GM12878 (cell line): ENCODE measurements at regions not wholly inside any gene's neighbourhood (a gene's known extent, or its start where the extent isn't known, plus 50 kb on each side); places are given as distances from the start of the nearest gene placed in this dataset.

ENCODE experiments used
- ATAC-seq: fragments of 200-7000 bp; cut with Tn5 transposase; 3 replicates; pipeline ENCODE4 v1.9.1; 2020; ENCODE audit warnings: mild to moderate bottlenecking, moderate library complexity
- BruUV-seq: library from RNA; stranded (reverse); fragments of 400-500 nt; replicated peaks from 2 replicates; lab custom pipeline; 2021; lab: Mats Ljungman, UMichigan
- CTCF ChIA-PET: fragments of 300-600 bp; sonication (Branson Sonifier 250); formaldehyde crosslinking; extraction: SDS; loops from one replicate; lab custom pipeline; 2021; ENCODE audit warnings: inconsistent platforms; lab: Yijun Ruan, JAX
- POLR2A ChIA-PET: fragments of 350-600 bp; formaldehyde crosslinking; extraction: SDS; loops from one replicate; lab custom pipeline; 2021; ENCODE audit warnings: inconsistent platforms; lab: Charles Lee
- RAD21 ChIA-PET: fragments of 300-600 bp; sonication (Branson Sonifier 250); formaldehyde crosslinking; loops from one replicate; lab custom pipeline; 2023; ENCODE audit warnings: antibody characterized with exemption; ENCODE audit not compliant: unreplicated experiment; lab: Charles Lee
- SMC1A ChIA-PET: fragments of 300-600 bp; sonication (Branson Sonifier 250); formaldehyde crosslinking; loops from one replicate; lab custom pipeline; 2023; ENCODE audit not compliant: unreplicated experiment, uncharacterized antibody; lab: Charles Lee
- DNase-seq: peaks from one replicate; pipeline ENCODE4 v3.0.0-alpha.2; 2011; ENCODE audit warnings: low read depth, low spot score
- FAIRE-seq: peaks from 3 replicates; lab custom pipeline; 2011; peaks lifted over from hg19 to GRCh38; lab: Jason Lieb, UNC
- H2AFZ ChIP-seq: 2 replicates; pipeline ENCODE4 v1.6.0; 2011; ENCODE audit warnings: low read depth, low read length, control low read depth; ENCODE audit not compliant: control insufficient read depth
- H3K27ac ChIP-seq: 2 replicates; pipeline ENCODE4 v1.5.1; 2011; ENCODE audit warnings: control low read depth; ENCODE audit not compliant: control insufficient read depth, insufficient read depth
- H3K27me3 ChIP-seq, 2 experiments: replicated peaks in 1 of 2; 2 replicates each; pipeline versions ENCODE4 v1.6.0 to v1.6.1; 2011; ENCODE audit warnings: low read length in 1 of 2; ENCODE audit not compliant: control insufficient read depth in 2 of 2, insufficient read depth in 2 of 2
- H3K36me3 ChIP-seq, 2 experiments: 2 replicates each; pipeline ENCODE4 v1.5.1; 2011; ENCODE audit warnings: low read length in 1 of 2; ENCODE audit not compliant: control insufficient read depth in 2 of 2, insufficient read depth in 2 of 2
- H3K4me1 ChIP-seq: 2 replicates; pipeline ENCODE4 v1.6.1; 2011; ENCODE audit warnings: mild to moderate bottlenecking, low read length, moderate library complexity, mixed read lengths; ENCODE audit not compliant: control insufficient read depth, insufficient read depth
- H3K4me2 ChIP-seq: 2 replicates; pipeline ENCODE4 v1.6.0; 2011; ENCODE audit warnings: control low read depth; ENCODE audit not compliant: control insufficient read depth, insufficient read depth
- H3K4me3 ChIP-seq: fragments of 200-600 bp; sonication (generic); 2 replicates; pipeline ENCODE4 v1.5.1; 2016
- H3K79me2 ChIP-seq: 2 replicates; pipeline ENCODE4 v1.6.0; 2011; ENCODE audit warnings: low read length; ENCODE audit not compliant: control insufficient read depth, insufficient read depth
- H3K9ac ChIP-seq: 2 replicates; pipeline ENCODE4 v1.8.0; 2011; ENCODE audit warnings: low read length, control low read depth, mixed read lengths; ENCODE audit not compliant: control insufficient read depth, insufficient read depth
- H3K9me3 ChIP-seq: replicated peaks from 3 replicates; pipeline ENCODE4 v1.5.1; 2011; ENCODE audit warnings: mild to moderate bottlenecking, low read length; ENCODE audit not compliant: control insufficient read depth, insufficient read depth
- H4K20me1 ChIP-seq: 2 replicates; pipeline ENCODE4 v1.6.0; 2011; ENCODE audit not compliant: control insufficient read depth, insufficient read depth
- CEBPZ ChIP-seq: fragments of 150-350 bp; IDR thresholded peaks from 2 replicates; pipeline ENCODE4 v1.6.1; 2016; ENCODE audit warnings: low read depth, low read length
- CREB1 ChIP-seq: IDR thresholded peaks from 2 replicates; pipeline ENCODE4 v1.6.1; 2012; ENCODE audit warnings: low read depth, mild to moderate bottlenecking, inconsistent platforms
- NFXL1 ChIP-seq: fragments of 450-650 bp; IDR thresholded peaks from 2 replicates; pipeline ENCODE4 v1.6.1; 2017; ENCODE audit warnings: antibody characterized with exemption, mild to moderate bottlenecking, borderline replicate concordance
- RUNX3 ChIP-seq: IDR thresholded peaks from 2 replicates; pipeline ENCODE4 v1.6.1; 2012; ENCODE audit warnings: low read length, inconsistent platforms
- SKIL ChIP-seq: fragments of 450-650 bp; IDR thresholded peaks from 2 replicates; pipeline ENCODE4 v1.6.1; 2017; ENCODE audit warnings: mild to moderate bottlenecking, low read depth, inconsistent platforms; ENCODE audit not compliant: poor library complexity, severe bottlenecking
- WGBS: methylation state at CpG from one replicate; pipeline ENCODE4 v1.1.6; 2016; ENCODE audit warnings: low lambda C conversion rate; ENCODE audit not compliant: insufficient replicate concordance, insufficient coverage; ENCODE audit errors: missing lambda C conversion rate; 5-methylcytosine and 5-hydroxymethylcytosine counted together
- in situ Hi-C: fragments of 300-500 bp; cut with MboI; formaldehyde crosslinking; loops from 9 replicates; pipeline ENCODE4 v1.14.3; 2018; ENCODE audit warnings: mixed read lengths
- intact Hi-C: fragments of 100-400 bp; cut with micrococcal nuclease; formaldehyde crosslinking; loops from one replicate; pipeline ENCODE4 v1.14.2; 2022; ENCODE audit not compliant: unreplicated experiment

- Histone ChIP-seq H3K9ac (no peak overlapping the region), H2AFZ (no peak overlapping the region), H3K9me3 (no peaks in the 10 kb centered on the region; the same call in 2 of the 3 replicates), H3K79me2 (no peaks in the 10 kb centered on the region), H3K27me3 (no peaks in the 10 kb centered on the region), H4K20me1 (no peaks in the 10 kb centered on the region), H3K4me1 (peaks cover 35% of the 10 kb centered on the region), H3K4me3 (no peak overlapping the region), H3K27ac (no peak overlapping the region), H3K4me2 (no peak overlapping the region), H3K36me3 (no peaks in the 10 kb centered on the region)
- in situ Hi-C loops (no loop called here), intact Hi-C loops (no loop called here)
- DNase-seq (no peak), ATAC-seq (no peak), FAIRE-seq (no peak)
- ChIA-PET SMC1A (interaction anchor here (0.5 to 1.0 kb wide), 6 partner anchors 12 to 617 kb away, joined by 3 to 4 read pairs (median 3); no protein-coding TSS in a partner anchor), CTCF (interaction anchor here (2.4 kb wide), 1 partner anchor 11 kb away, joined by 7 read pairs; no protein-coding TSS in a partner anchor), RAD21 (interaction anchor here (0.7 kb wide), 1 partner anchor 258 kb away, joined by 3 read pairs; no protein-coding TSS in a partner anchor), POLR2A (interaction anchor here (0.6 kb wide), 2 partner anchors 120 to 347 kb away, joined by 3 read pairs; no protein-coding TSS in a partner anchor)
- WGBS: 49% methylated on average over 3 of the region's 3 CpGs
- TF ChIP-seq CREB1 (no peak), CEBPZ (no peak), SKIL (no peak), RUNX3 (peak; percentile 29; the same call in 1 of the 2 replicates), NFXL1 (no peak)
- no TSS peak for BruUV-seq
These were observed 109.1 kb upstream of the MAX start for GRCh38 chr14:65211341-65211987.
